ENCODE measurements at regions not wholly inside any gene's neighbourhood (a gene's known extent, or its start where the extent isn't known, plus 50 kb on each side); places are given as distances from the start of the nearest gene placed in this dataset.

DNA sequence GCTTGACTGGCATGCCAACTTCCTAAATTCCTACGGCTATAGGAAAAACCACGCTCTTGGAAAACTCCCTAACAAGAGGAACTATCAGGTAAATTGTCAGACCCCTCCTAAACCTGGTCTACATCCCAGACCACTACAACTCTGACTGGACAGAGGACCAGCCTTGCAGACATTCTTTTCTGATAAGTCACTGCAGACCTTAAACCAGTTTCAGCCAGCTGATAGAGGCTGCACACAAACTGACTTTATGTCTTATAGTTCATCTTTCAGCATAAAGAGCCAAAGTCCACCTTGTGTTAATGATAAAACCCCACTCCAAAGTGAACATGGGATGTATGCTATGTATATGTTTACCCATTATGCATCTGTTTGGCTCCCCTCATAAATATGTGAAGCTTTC lies 166.6 kb downstream of the KTN1 start:
- TF ChIP-seq BHLHE40 (IDR thresholded peaks at IDR 0.05; ENCODE audit: borderline replicate concordance) (no peak), SP1 (IDR thresholded peaks at IDR 0.05) (no peak), FOXM1 (IDR thresholded peaks at IDR 0.05; ENCODE audit: borderline replicate concordance) (no peak), FOXK2 (IDR thresholded peaks at IDR 0.05) (no peak), FOXA1 (IDR thresholded peaks at IDR 0.05) (no peak), ARNT (IDR thresholded peaks at IDR 0.05) (no peak), CTBP1 (IDR thresholded peaks at IDR 0.05; ENCODE audit: borderline replicate concordance) (no peak), L3MBTL2 (conservative IDR thresholded peaks at IDR 0.05) (no peak), SUZ12 (IDR thresholded peaks at IDR 0.05) (no peak), TARDBP (IDR thresholded peaks at IDR 0.05) (no peak)
- TF ChIP-seq, protein P1, sequence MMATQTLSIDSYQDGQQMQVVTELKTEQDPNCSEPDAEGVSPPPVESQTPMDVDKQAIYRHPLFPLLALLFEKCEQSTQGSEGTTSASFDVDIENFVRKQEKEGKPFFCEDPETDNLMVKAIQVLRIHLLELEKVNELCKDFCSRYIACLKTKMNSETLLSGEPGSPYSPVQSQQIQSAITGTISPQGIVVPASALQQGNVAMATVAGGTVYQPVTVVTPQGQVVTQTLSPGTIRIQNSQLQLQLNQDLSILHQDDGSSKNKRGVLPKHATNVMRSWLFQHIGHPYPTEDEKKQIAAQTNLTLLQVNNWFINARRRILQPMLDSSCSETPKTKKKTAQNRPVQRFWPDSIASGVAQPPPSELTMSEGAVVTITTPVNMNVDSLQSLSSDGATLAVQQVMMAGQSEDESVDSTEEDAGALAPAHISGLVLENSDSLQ (IDR thresholded peaks at IDR 0.05) = no peak

Measured in HEK293T (cell line).